GM12878 (cell line): ENCODE measurements at regions not wholly inside any gene's neighbourhood (a gene's known extent, or its start where the extent isn't known, plus 50 kb on each side); places are given as distances from the start of the nearest gene placed in this dataset.

Experiments used
- ATAC-seq: fragments of 200-7000 bp; cut with Tn5 transposase; 3 replicates; pipeline ENCODE4 v1.9.1; 2020; ENCODE audit warnings: mild to moderate bottlenecking, moderate library complexity
- BruUV-seq: library from RNA; stranded (reverse); fragments of 400-500 nt; replicated peaks from 2 replicates; lab custom pipeline; 2021; lab: Mats Ljungman, UMichigan
- CTCF ChIA-PET: fragments of 300-600 bp; sonication (Branson Sonifier 250); formaldehyde crosslinking; extraction: SDS; loops from one replicate; lab custom pipeline; 2021; ENCODE audit warnings: inconsistent platforms; lab: Yijun Ruan, JAX
- POLR2A ChIA-PET: fragments of 350-600 bp; formaldehyde crosslinking; extraction: SDS; loops from one replicate; lab custom pipeline; 2021; ENCODE audit warnings: inconsistent platforms; lab: Charles Lee
- RAD21 ChIA-PET: fragments of 300-600 bp; sonication (Branson Sonifier 250); formaldehyde crosslinking; loops from one replicate; lab custom pipeline; 2023; ENCODE audit warnings: antibody characterized with exemption; ENCODE audit not compliant: unreplicated experiment; lab: Charles Lee
- SMC1A ChIA-PET: fragments of 300-600 bp; sonication (Branson Sonifier 250); formaldehyde crosslinking; loops from one replicate; lab custom pipeline; 2023; ENCODE audit not compliant: unreplicated experiment, uncharacterized antibody; lab: Charles Lee
- DNase-seq: peaks from one replicate; pipeline ENCODE4 v3.0.0-alpha.2; 2011; ENCODE audit warnings: low read depth, low spot score
- FAIRE-seq: peaks from 3 replicates; lab custom pipeline; 2011; peaks lifted over from hg19 to GRCh38; lab: Jason Lieb, UNC
- H2AFZ ChIP-seq: 2 replicates; pipeline ENCODE4 v1.6.0; 2011; ENCODE audit warnings: low read depth, low read length, control low read depth; ENCODE audit not compliant: control insufficient read depth
- H3K27ac ChIP-seq: 2 replicates; pipeline ENCODE4 v1.5.1; 2011; ENCODE audit warnings: control low read depth; ENCODE audit not compliant: control insufficient read depth, insufficient read depth
- H3K27me3 ChIP-seq, 2 experiments: replicated peaks in 1 of 2; 2 replicates each; pipeline versions ENCODE4 v1.6.0 to v1.6.1; 2011; ENCODE audit warnings: low read length in 1 of 2; ENCODE audit not compliant: control insufficient read depth in 2 of 2, insufficient read depth in 2 of 2
- H3K36me3 ChIP-seq, 2 experiments: 2 replicates each; pipeline ENCODE4 v1.5.1; 2011; ENCODE audit warnings: low read length in 1 of 2; ENCODE audit not compliant: control insufficient read depth in 2 of 2, insufficient read depth in 2 of 2
- H3K4me1 ChIP-seq: 2 replicates; pipeline ENCODE4 v1.6.1; 2011; ENCODE audit warnings: mild to moderate bottlenecking, low read length, moderate library complexity, mixed read lengths; ENCODE audit not compliant: control insufficient read depth, insufficient read depth
- H3K4me2 ChIP-seq: 2 replicates; pipeline ENCODE4 v1.6.0; 2011; ENCODE audit warnings: control low read depth; ENCODE audit not compliant: control insufficient read depth, insufficient read depth
- H3K4me3 ChIP-seq: fragments of 200-600 bp; sonication (generic); 2 replicates; pipeline ENCODE4 v1.5.1; 2016
- H3K79me2 ChIP-seq: 2 replicates; pipeline ENCODE4 v1.6.0; 2011; ENCODE audit warnings: low read length; ENCODE audit not compliant: control insufficient read depth, insufficient read depth
- H3K9ac ChIP-seq: 2 replicates; pipeline ENCODE4 v1.8.0; 2011; ENCODE audit warnings: low read length, control low read depth, mixed read lengths; ENCODE audit not compliant: control insufficient read depth, insufficient read depth
- H3K9me3 ChIP-seq: replicated peaks from 3 replicates; pipeline ENCODE4 v1.5.1; 2011; ENCODE audit warnings: mild to moderate bottlenecking, low read length; ENCODE audit not compliant: control insufficient read depth, insufficient read depth
- H4K20me1 ChIP-seq: 2 replicates; pipeline ENCODE4 v1.6.0; 2011; ENCODE audit not compliant: control insufficient read depth, insufficient read depth
- EGR1 ChIP-seq, 2 experiments: IDR thresholded peaks; 1 replicate in 1 of 2; 2 replicates in 1 of 2; pipeline ENCODE4 v1.6.1; 2011 to 2012; ENCODE audit warnings: low read depth in 2 of 2, low read length in 2 of 2, borderline replicate concordance in 1 of 2, mild to moderate bottlenecking in 1 of 2, moderate library complexity in 1 of 2
- ELK1 ChIP-seq: IDR thresholded peaks from 2 replicates; pipeline ENCODE4 v1.6.1; 2012; ENCODE audit warnings: low read depth, low read length, improper control_type of control experiment
- HDGF ChIP-seq: fragments of 450-650 bp; IDR thresholded peaks from 2 replicates; pipeline ENCODE4 v1.6.1; 2016; ENCODE audit warnings: antibody characterized with exemption
- IKZF1 ChIP-seq: fragments of 450-650 bp; conservative IDR thresholded peaks from 2 replicates; pipeline ENCODE4 v1.6.1; 2017; ENCODE audit warnings: antibody characterized with exemption, mild to moderate bottlenecking
- IKZF2 ChIP-seq, 2 experiments: fragments of 450-650 bp; IDR thresholded peaks; 2 replicates each; pipeline ENCODE4 v1.6.1; 2017; ENCODE audit warnings: mild to moderate bottlenecking in 2 of 2, moderate library complexity in 2 of 2
- IRF3 ChIP-seq: fragments of 450-650 bp; IDR thresholded peaks from 2 replicates; pipeline ENCODE4 v1.6.1; 2014; ENCODE audit warnings: mild to moderate bottlenecking
- JUNB ChIP-seq: IDR thresholded peaks from 2 replicates; pipeline ENCODE4 v1.6.1; 2016; ENCODE audit warnings: antibody characterized with exemption, mild to moderate bottlenecking
- NFYA ChIP-seq: IDR thresholded peaks from 2 replicates; pipeline ENCODE4 v1.6.1; 2011; ENCODE audit warnings: low read depth, mild to moderate bottlenecking, low read length, improper control_type of control experiment, borderline replicate concordance
- NRF1 ChIP-seq: conservative IDR thresholded peaks from 2 replicates; pipeline ENCODE4 v1.6.1; 2011; ENCODE audit warnings: mild to moderate bottlenecking, low read depth, low read length, improper control_type of control experiment
- SMAD5 ChIP-seq: IDR thresholded peaks from 2 replicates; pipeline ENCODE4 v1.6.1; 2016; ENCODE audit warnings: antibody characterized with exemption, low read depth
- SMARCA5 ChIP-seq: fragments of 450-650 bp; IDR thresholded peaks from 2 replicates; pipeline ENCODE4 v1.6.1; 2017; ENCODE audit warnings: mild to moderate bottlenecking
- STAT3 ChIP-seq: IDR thresholded peaks from 2 replicates; pipeline ENCODE4 v1.6.1; 2011; ENCODE audit warnings: low read depth, low read length, improper control_type of control experiment
- SUPT20H ChIP-seq: IDR thresholded peaks from 2 replicates; pipeline ENCODE4 v1.6.1; 2011; ENCODE audit warnings: low read depth, mild to moderate bottlenecking, low read length, moderate library complexity, borderline replicate concordance; ENCODE audit not compliant: control insufficient read depth
- TAF1 ChIP-seq: IDR thresholded peaks from 2 replicates; pipeline ENCODE4 v1.6.1; 2011; ENCODE audit warnings: mild to moderate bottlenecking, low read depth, low read length, borderline replicate concordance
- TCF7 ChIP-seq: IDR thresholded peaks from 2 replicates; pipeline ENCODE4 v1.6.1; 2014; ENCODE audit warnings: antibody characterized with exemption, borderline replicate concordance
- USF2 ChIP-seq: IDR thresholded peaks from 2 replicates; pipeline ENCODE4 v1.6.1; 2011; ENCODE audit warnings: low read depth, low read length, improper control_type of control experiment, borderline replicate concordance
- WGBS: methylation state at CpG from one replicate; pipeline ENCODE4 v1.1.6; 2016; ENCODE audit warnings: low lambda C conversion rate; ENCODE audit not compliant: insufficient replicate concordance, insufficient coverage; ENCODE audit errors: missing lambda C conversion rate; 5-methylcytosine and 5-hydroxymethylcytosine counted together
- in situ Hi-C: fragments of 300-500 bp; cut with MboI; formaldehyde crosslinking; loops from 9 replicates; pipeline ENCODE4 v1.14.3; 2018; ENCODE audit warnings: mixed read lengths
- intact Hi-C: fragments of 100-400 bp; cut with micrococcal nuclease; formaldehyde crosslinking; loops from one replicate; pipeline ENCODE4 v1.14.2; 2022; ENCODE audit not compliant: unreplicated experiment
- TF ChIP-seq, protein P1 (sequence below): IDR thresholded peaks from 2 replicates; pipeline ENCODE4 v1.6.1; 2011; ENCODE audit warnings: mild to moderate bottlenecking, low read depth, low read length, moderate library complexity; ENCODE audit not compliant: insufficient replicate concordance

- Histone ChIP-seq H3K36me3 (no peaks in the 10 kb centered on the region), H3K4me2 (no peak overlapping the region), H3K9me3 (no peaks in the 10 kb centered on the region; the same call in 2 of the 3 replicates), H3K79me2 (no peaks in the 10 kb centered on the region), H3K27me3 (no peaks in the 10 kb centered on the region), H3K4me3 (no peak overlapping the region), H4K20me1 (no peaks in the 10 kb centered on the region), H2AFZ (no peak overlapping the region)
- no TSS peak for BruUV-seq
- ChIA-PET SMC1A (no interaction called here), RAD21 (no interaction called here), POLR2A (no interaction called here)
- DNase-seq (no peak), ATAC-seq (no peak)
- in situ Hi-C loops: no loop called here
- WGBS: 46% methylated on average over 9 of the region's 9 CpGs
- TF ChIP-seq STAT3 (no peak), SUPT20H (no peak), IRF3 (no peak), IKZF1 (no peak), NFYA (no peak), NRF1 (no peak), JUNB (no peak), HDGF (no peak), SMAD5 (no peak), TCF7 (no peak), IKZF2 (IDR thresholded peaks at IDR 0.05) (no peak), USF2 (no peak), ELK1 (no peak), TAF1 (no peak), SMARCA5 (no peak), EGR1 (IDR thresholded peaks at IDR 0.05; ENCODE audit: borderline replicate concordance in 1 of 2, low read depth in 2 of 2, low read length in 2 of 2) (no peak)
- TF ChIP-seq, protein P1, sequence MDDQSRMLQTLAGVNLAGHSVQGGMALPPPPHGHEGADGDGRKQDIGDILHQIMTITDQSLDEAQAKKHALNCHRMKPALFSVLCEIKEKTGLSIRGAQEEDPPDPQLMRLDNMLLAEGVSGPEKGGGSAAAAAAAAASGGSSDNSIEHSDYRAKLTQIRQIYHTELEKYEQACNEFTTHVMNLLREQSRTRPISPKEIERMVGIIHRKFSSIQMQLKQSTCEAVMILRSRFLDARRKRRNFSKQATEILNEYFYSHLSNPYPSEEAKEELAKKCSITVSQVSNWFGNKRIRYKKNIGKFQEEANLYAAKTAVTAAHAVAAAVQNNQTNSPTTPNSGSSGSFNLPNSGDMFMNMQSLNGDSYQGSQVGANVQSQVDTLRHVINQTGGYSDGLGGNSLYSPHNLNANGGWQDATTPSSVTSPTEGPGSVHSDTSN: no peak
- TF ChIP-seq, all 136 proteins: peak for 0
- no peak overlapping the region for H3K27ac ChIP-seq
- FAIRE-seq: no peak
- intact Hi-C loops: no loop called here
- CTCF ChIA-PET: no interaction called here
- H3K4me1 ChIP-seq: no peaks in the 10 kb centered on the region
- no peak overlapping the region for H3K9ac ChIP-seq
These were observed 383.6 kb downstream of the GLRX3 start for GRCh38 chr10:130519791-130520190.
